BJ (cell line): ENCODE measurements at regions not wholly inside any gene's neighbourhood (a gene's known extent, or its start where the extent isn't known, plus 50 kb on each side); places are given as distances from the start of the nearest gene placed in this dataset.

Source experiments
- CTCF ChIA-PET: fragments of 350-600 bp; formaldehyde crosslinking; extraction: SDS; loops from one replicate; lab custom pipeline; 2021; ENCODE audit warnings: antibody characterized with exemption, inconsistent platforms; lab: Yijun Ruan, JAX
- POLR2A ChIA-PET: fragments of 300-600 bp; sonication (Branson Sonifier 250); formaldehyde crosslinking; extraction: SDS; loops from one replicate; lab custom pipeline; 2021; ENCODE audit warnings: antibody characterized with exemption; lab: Charles Lee
- DNase-seq: peaks from one replicate; pipeline ENCODE4 v3.0.0-alpha.2; 2011; ENCODE audit warnings: low read depth
- H3K27me3 ChIP-seq: 2 replicates; pipeline ENCODE4 v1.6.0; 2011; ENCODE audit warnings: low read length; ENCODE audit not compliant: control insufficient read depth, insufficient read depth
- H3K36me3 ChIP-seq: 2 replicates; pipeline ENCODE4 v1.5.1; 2011; ENCODE audit warnings: low read length; ENCODE audit not compliant: control insufficient read depth, insufficient read depth
- H3K4me3 ChIP-seq: 2 replicates; pipeline ENCODE4 v1.5.1; 2011; ENCODE audit warnings: low read depth, mild to moderate bottlenecking, control low read depth, low read length
- CTCF ChIP-seq: IDR thresholded peaks from 2 replicates; pipeline ENCODE4 v1.5.1; 2011; ENCODE audit warnings: low read depth, mild to moderate bottlenecking, control low read depth, inconsistent platforms, low read length, moderate library complexity; ENCODE audit not compliant: insufficient read depth

GRCh38 chr3:147975165-147975564 lies 566.0 kb downstream of the ZIC1 start:
- no peaks in the 10 kb centered on the region for H3K27me3 ChIP-seq
- no peaks in the 10 kb centered on the region for H3K36me3 ChIP-seq
- CTCF ChIA-PET = no interaction called here
- TF ChIP-seq CTCF = no peak
- H3K4me3 ChIP-seq = no peak overlapping the region
- no peak for DNase-seq
- POLR2A ChIA-PET = no interaction called here

GRCh38 chr3:147977001-147977400 lies 567.8 kb downstream of the ZIC1 start:
- CTCF ChIA-PET = interaction anchor here (1.2 kb wide), 1 partner anchor 9 kb away, joined by 3 read pairs; no protein-coding TSS in a partner anchor
- H3K4me3 ChIP-seq = no peak overlapping the region

DNA sequence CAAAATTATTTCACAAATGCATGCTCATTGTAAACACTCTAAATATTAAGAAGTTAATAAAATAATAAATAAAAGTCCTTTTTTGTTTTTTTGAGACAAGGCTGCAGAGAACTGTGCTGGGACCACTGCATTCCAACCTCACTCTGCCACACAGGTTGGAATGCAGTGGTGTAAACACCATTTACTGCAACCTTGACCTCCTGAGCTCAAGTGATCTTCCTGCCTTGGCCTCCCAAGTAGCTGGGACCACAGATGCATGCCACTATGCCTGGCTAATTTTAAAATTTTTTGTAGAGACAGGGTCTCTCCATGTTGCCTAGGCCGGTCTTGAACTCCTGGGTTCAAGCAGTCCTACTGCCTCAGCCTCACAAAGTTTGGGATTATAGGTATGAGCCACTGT lies 578.4 kb downstream of the ZIC1 start:
- ChIA-PET POLR2A (no interaction called here), CTCF (no interaction called here)
- Histone ChIP-seq H3K4me3 (no peak overlapping the region), H3K36me3 (no peaks in the 10 kb centered on the region), H3K27me3 (no peaks in the 10 kb centered on the region)
- DNase-seq = no peak
- TF ChIP-seq CTCF = no peak

More at GRCh38 chr3:147977001-147977400, 567.8 kb downstream of the ZIC1 start:
- Histone ChIP-seq H3K27me3 (no peaks in the 10 kb centered on the region), H3K36me3 (no peaks in the 10 kb centered on the region)
- POLR2A ChIA-PET = no interaction called here
- TF ChIP-seq CTCF = no peak
- no peak for DNase-seq

DNA sequence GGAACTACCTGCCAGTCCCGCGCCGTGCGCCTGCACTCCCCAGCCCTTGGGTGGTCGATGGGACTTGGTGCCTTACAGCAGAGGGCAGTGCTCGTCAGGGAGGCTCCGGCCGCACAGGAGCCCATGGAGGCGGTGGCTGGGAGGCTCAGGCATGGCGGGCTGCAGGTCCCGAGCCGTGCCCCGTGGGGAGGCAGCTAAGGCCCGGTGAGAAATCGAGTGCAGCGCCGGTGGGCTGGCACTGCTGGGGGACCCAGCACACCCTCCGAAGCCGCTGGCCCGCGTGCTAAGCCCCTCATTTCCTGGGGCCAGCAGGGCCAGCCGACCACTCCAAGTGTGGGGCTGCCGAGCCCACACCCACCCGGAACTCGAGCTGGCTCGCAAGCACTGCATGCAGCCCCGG lies 580.2 kb downstream of the ZIC1 start:
- H3K36me3 ChIP-seq = no peaks in the 10 kb centered on the region
- no peak for DNase-seq
- CTCF ChIA-PET = no interaction called here
- H3K4me3 ChIP-seq = no peak overlapping the region
- no peaks in the 10 kb centered on the region for H3K27me3 ChIP-seq
- POLR2A ChIA-PET = no interaction called here
- no peak for TF ChIP-seq CTCF

- no peak for DNase-seq
- CTCF ChIA-PET = no interaction called here
- Histone ChIP-seq H3K4me3 (no peak overlapping the region), H3K27me3 (no peaks in the 10 kb centered on the region), H3K36me3 (no peaks in the 10 kb centered on the region)
- POLR2A ChIA-PET = no interaction called here
- no peak for TF ChIP-seq CTCF
These were observed 593.6 kb downstream of the ZIC1 start for GRCh38 chr3:148002705-148003205.
